Caco-2 (cell line): ENCODE measurements at regions not wholly inside any gene's neighbourhood (a gene's known extent, or its start where the extent isn't known, plus 50 kb on each side); places are given as distances from the start of the nearest gene placed in this dataset.

Experiments used
- BruUV-seq: library from RNA; stranded (reverse); fragments of 400-500 nt; replicated peaks from 2 replicates; lab custom pipeline; 2021; lab: Mats Ljungman, UMichigan
- CTCF ChIA-PET: fragments of 300-600 bp; sonication (Branson Sonifier 250); formaldehyde crosslinking; loops from one replicate; lab custom pipeline; 2022; ENCODE audit warnings: antibody characterized with exemption; lab: Charles Lee
- POLR2A ChIA-PET: fragments of 300-600 bp; sonication (Branson Sonifier 250); formaldehyde crosslinking; loops from one replicate; lab custom pipeline; 2022; ENCODE audit warnings: antibody characterized with exemption; lab: Charles Lee
- DNase-seq, 2 experiments: peaks; one replicate each; pipeline versions ENCODE4 v3.0.0 to v3.0.0-alpha.2; 2020 to 2022
- H3K27me3 ChIP-seq: replicated peaks from 2 replicates; pipeline ENCODE4 v1.6.0; 2011; ENCODE audit warnings: low read length; ENCODE audit not compliant: control insufficient read depth, insufficient read depth
- H3K36me3 ChIP-seq: 2 replicates; pipeline ENCODE4 v1.5.1; 2011; ENCODE audit warnings: low read length; ENCODE audit not compliant: control insufficient read depth, insufficient read depth
- H3K4me1 ChIP-seq: fragments of 250-450 bp; sonication (Bioruptor Pico); 2 replicates; pipeline ENCODE4 v1.5.1; 2020; ENCODE audit warnings: mild to moderate bottlenecking
- H3K4me3 ChIP-seq: 2 replicates; pipeline ENCODE4 v1.5.1; 2011; ENCODE audit warnings: low read depth, mild to moderate bottlenecking, control low read depth, low read length
- H3K9me3 ChIP-seq: fragments of 250-450 bp; sonication (Bioruptor Pico); 2 replicates; pipeline ENCODE4 v1.5.1; 2020; ENCODE audit warnings: mild to moderate bottlenecking, moderate library complexity
- H3K27ac Mint-ChIP-seq: one replicate; pipeline ENCODE4 v1.8.0; 2022; ENCODE audit warnings: mixed read lengths; ENCODE audit not compliant: unreplicated experiment
- H3K27me3 Mint-ChIP-seq: one replicate; pipeline ENCODE4 v1.8.0; 2022; ENCODE audit warnings: mixed read lengths; ENCODE audit not compliant: insufficient read depth, unreplicated experiment
- H3K36me3 Mint-ChIP-seq: one replicate; pipeline ENCODE4 v1.8.0; 2022; ENCODE audit warnings: mild to moderate bottlenecking, mixed read lengths; ENCODE audit not compliant: insufficient read depth, unreplicated experiment
- H3K4me1 Mint-ChIP-seq: one replicate; pipeline ENCODE4 v1.8.0; 2022; ENCODE audit warnings: low read depth, mixed read lengths; ENCODE audit not compliant: unreplicated experiment
- H3K4me3 Mint-ChIP-seq: one replicate; pipeline ENCODE4 v1.8.0; 2022; ENCODE audit warnings: mild to moderate bottlenecking, moderate library complexity, mixed read lengths; ENCODE audit not compliant: unreplicated experiment
- H3K9me3 Mint-ChIP-seq: one replicate; pipeline ENCODE4 v1.8.0; 2022; ENCODE audit warnings: mixed read lengths; ENCODE audit not compliant: unreplicated experiment
- CTCF ChIP-seq, 2 experiments: fragments of 200-600 bp in 1 of 2; IDR thresholded peaks; 1 replicate in 1 of 2; 2 replicates in 1 of 2; pipeline versions ENCODE4 v1.5.1 to v1.8.0; 2011 to 2022; ENCODE audit warnings: antibody characterized with exemption in 1 of 2, control low read depth in 1 of 2, inconsistent platforms in 1 of 2, low read depth in 1 of 2, low read length in 1 of 2, mild to moderate bottlenecking in 1 of 2, moderate library complexity in 1 of 2; ENCODE audit not compliant: insufficient read depth in 1 of 2, severe bottlenecking in 1 of 2, unreplicated experiment in 1 of 2
- intact Hi-C: fragments of 100-400 bp; cut with micrococcal nuclease; formaldehyde crosslinking; loops from one replicate; pipeline ENCODE4 v1.10.0; 2022; ENCODE audit not compliant: unreplicated experiment

- ChIA-PET CTCF (interaction anchor here (0.6 to 0.7 kb wide), 2 partner anchors 151 to 164 kb away, joined by 3 read pairs; no protein-coding TSS in a partner anchor), POLR2A (no interaction called here)
- no peaks in the 10 kb centered on the region for H3K9me3 Mint-ChIP-seq
- H3K4me1 Mint-ChIP-seq = no peaks in the 10 kb centered on the region
- intact Hi-C loops = no loop called here
- H3K4me3 Mint-ChIP-seq = no peak overlapping the region
- TF ChIP-seq CTCF (IDR thresholded peaks at IDR 0.05; ENCODE audit: insufficient read depth in 1 of 2, low read depth in 1 of 2, low read length in 1 of 2, severe bottlenecking in 1 of 2, unreplicated experiment in 1 of 2) = no peak
- no peaks in the 10 kb centered on the region for H3K27me3 ChIP-seq
- no peaks in the 10 kb centered on the region for H3K36me3 Mint-ChIP-seq
- no peak overlapping the region for H3K27ac Mint-ChIP-seq
- no peak overlapping the region for H3K4me3 ChIP-seq
- no peaks in the 10 kb centered on the region for H3K4me1 ChIP-seq
- H3K36me3 ChIP-seq = no peaks in the 10 kb centered on the region
- H3K9me3 ChIP-seq = no peaks in the 10 kb centered on the region
- H3K27me3 Mint-ChIP-seq = no peaks in the 10 kb centered on the region
- no peak for DNase-seq
- no TSS peak for BruUV-seq
These were observed 75.8 kb upstream of the VTCN1 start for GRCh38 chr1:117286562-117286961.

- H3K27me3 ChIP-seq = no peaks in the 10 kb centered on the region
- POLR2A ChIA-PET = no interaction called here
- CTCF ChIA-PET = interaction anchor here (0.7 to 2.3 kb wide), 2 partner anchors 158 to 164 kb away, joined by 3 to 30 read pairs; no protein-coding TSS in a partner anchor
- Mint-ChIP-seq H3K4me1 (no peaks in the 10 kb centered on the region), H3K9me3 (no peaks in the 10 kb centered on the region), H3K27ac (no peak overlapping the region), H3K4me3 (no peak overlapping the region), H3K36me3 (no peaks in the 10 kb centered on the region), H3K27me3 (no peaks in the 10 kb centered on the region)
- no TSS peak for BruUV-seq
- TF ChIP-seq CTCF (IDR thresholded peaks at IDR 0.05; ENCODE audit: insufficient read depth in 1 of 2, low read depth in 1 of 2, low read length in 1 of 2, severe bottlenecking in 1 of 2, unreplicated experiment in 1 of 2) = no peak
- intact Hi-C loops = no loop called here
- H3K9me3 ChIP-seq = no peaks in the 10 kb centered on the region
- no peak for DNase-seq
- no peaks in the 10 kb centered on the region for H3K36me3 ChIP-seq
- H3K4me1 ChIP-seq = no peaks in the 10 kb centered on the region
- H3K4me3 ChIP-seq = no peak overlapping the region
These were observed 75.4 kb upstream of the VTCN1 start for GRCh38 chr1:117286145-117286544.

GRCh38 chr1:117284399-117285215 lies 73.9 kb upstream of the VTCN1 start:
- ChIA-PET POLR2A (interaction anchor here (0.6 kb wide), 1 partner anchor 163 kb away, joined by 4 read pairs; no protein-coding TSS in a partner anchor), CTCF (interaction anchor here (0.6 to 2.3 kb wide), 9 partner anchors 9 to 225 kb away, joined by 3 to 30 read pairs (median 5); partner anchors contain the start of genes TRIM45 and TTF2)
- Histone ChIP-seq H3K9me3 (no peaks in the 10 kb centered on the region), H3K36me3 (no peaks in the 10 kb centered on the region), H3K4me3 (no peak overlapping the region), H3K27me3 (no peaks in the 10 kb centered on the region), H3K4me1 (no peaks in the 10 kb centered on the region)
- no peak overlapping the region for H3K27ac Mint-ChIP-seq
- no peaks in the 10 kb centered on the region for H3K9me3 Mint-ChIP-seq
- intact Hi-C loops = loop anchor here (1.0 kb wide), 3 partner anchors 156 to 216 kb away; no protein-coding TSS in a partner anchor
- no peaks in the 10 kb centered on the region for H3K27me3 Mint-ChIP-seq
- H3K4me3 Mint-ChIP-seq = no peak overlapping the region
- TF ChIP-seq CTCF (IDR thresholded peaks at IDR 0.05; ENCODE audit: insufficient read depth in 1 of 2, low read depth in 1 of 2, low read length in 1 of 2, severe bottlenecking in 1 of 2, unreplicated experiment in 1 of 2) = peak; percentile 46 to 48
- DNase-seq = peak; percentile 34 to 50
- H3K4me1 Mint-ChIP-seq = no peaks in the 10 kb centered on the region
- no TSS peak for BruUV-seq
- H3K36me3 Mint-ChIP-seq = no peaks in the 10 kb centered on the region
